ENCODE measurements at regions not wholly inside any gene's neighbourhood (a gene's known extent, or its start where the extent isn't known, plus 50 kb on each side); places are given as distances from the start of the nearest gene placed in this dataset.

DNA sequence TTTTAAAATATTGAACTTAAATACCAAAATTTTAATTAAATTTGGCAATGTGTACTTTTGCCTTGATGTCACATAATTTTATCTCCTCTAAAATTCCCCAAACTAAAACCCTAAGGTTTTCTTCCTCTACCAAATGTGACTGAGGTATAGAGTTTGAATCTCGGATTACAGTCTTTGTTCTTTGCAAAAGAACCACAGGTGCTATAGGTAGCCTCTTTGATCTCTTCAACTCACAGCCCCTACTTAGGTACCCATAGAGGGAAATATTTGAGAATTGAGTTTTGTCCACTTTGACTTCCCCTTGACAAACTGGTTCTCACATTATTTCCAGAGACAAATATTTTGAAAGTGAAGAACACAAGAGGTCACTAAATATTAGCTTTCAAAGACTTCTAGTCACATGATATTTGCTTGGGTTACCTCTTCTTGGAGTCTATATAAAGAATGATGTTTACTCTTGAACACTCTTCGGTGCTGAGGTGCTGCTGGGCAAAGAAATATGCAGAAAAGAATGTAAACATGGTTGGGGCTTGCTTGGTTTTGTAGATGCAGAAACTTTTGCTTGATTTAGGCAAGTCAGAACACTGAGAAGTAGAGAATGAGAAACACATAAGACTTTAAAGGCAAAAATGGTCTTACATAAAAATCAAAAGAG lies 120.8 kb upstream of the MCTP2 start:
- in situ Hi-C loops (cut with HindIII; ENCODE audit: low pct_unique_long_range_greater_than_20kb, low sequenced_read_pairs) = no loop called here
- no peak for DNase-seq (ENCODE audit: low read depth)

DNA sequence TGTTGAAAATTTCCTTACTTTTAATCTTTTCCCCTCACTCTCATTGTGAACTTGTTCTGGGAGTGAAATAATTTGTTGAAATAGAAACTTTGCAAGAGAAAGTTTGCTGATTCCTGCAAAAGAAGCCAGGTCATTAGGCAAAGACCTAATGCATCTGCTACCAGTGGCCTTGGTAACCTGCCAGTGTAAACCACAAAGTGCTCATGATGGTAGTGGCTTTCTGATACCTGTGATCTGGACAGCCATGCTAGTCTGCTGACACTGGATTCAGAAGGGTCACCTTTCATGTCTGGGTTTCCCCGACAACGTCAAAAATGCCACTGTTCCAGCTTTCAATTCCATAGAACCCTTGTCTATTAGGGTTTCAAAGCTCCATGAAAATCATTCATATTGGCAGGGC lies 123.7 kb upstream of the MCTP2 start:
- in situ Hi-C loops (cut with HindIII; ENCODE audit: low pct_unique_long_range_greater_than_20kb, low sequenced_read_pairs) = no loop called here
- DNase-seq (ENCODE audit: low read depth) = no peak

DNA sequence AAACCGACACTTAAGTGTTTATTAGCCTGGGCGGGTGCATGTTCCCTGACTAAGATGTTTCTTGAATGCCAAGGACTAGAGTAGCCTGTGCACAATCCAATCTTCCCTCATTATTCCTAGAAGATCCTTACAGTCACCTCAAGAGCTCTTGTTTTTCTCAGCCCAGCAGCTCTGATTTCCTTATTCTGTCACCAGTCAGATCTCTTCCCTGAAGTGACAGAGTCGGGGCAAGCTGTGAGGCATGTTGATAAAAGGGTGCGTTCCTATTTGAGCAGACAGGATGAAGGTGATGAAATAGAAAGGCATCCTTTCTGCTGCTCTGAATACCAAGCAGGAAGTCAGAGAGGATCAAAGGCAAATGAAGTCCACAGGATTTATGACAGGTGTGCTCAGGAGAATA lies 125.6 kb upstream of the MCTP2 start:
- DNase-seq (ENCODE audit: low read depth) = no peak

DNA sequence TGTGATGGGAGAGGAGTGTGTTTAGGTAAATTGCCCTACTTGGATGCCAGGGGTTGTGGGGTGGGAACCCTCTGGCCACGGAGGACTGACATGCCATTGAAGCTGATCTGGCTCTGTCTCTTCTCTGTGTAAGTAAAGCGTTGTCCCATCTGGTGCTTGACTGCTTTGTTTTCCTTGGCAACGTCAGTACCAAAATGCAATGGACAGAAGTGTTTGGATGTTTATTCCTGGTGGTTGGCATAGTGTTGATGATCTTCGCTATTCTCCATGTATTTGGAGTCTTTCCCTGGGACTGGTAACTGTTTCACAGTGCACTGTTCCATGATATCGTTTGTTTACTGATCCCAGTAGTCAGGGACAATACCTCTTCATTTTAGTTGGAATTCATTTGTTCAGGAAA lies 130.5 kb upstream of the MCTP2 start:
- in situ Hi-C loops (cut with HindIII; ENCODE audit: low pct_unique_long_range_greater_than_20kb, low sequenced_read_pairs) = no loop called here
- no peak for DNase-seq (ENCODE audit: low read depth)

More for the DNA sequence above, 125.6 kb upstream of the MCTP2 start:
- in situ Hi-C loops (cut with HindIII; ENCODE audit: low pct_unique_long_range_greater_than_20kb, low sequenced_read_pairs) = no loop called here

DNA sequence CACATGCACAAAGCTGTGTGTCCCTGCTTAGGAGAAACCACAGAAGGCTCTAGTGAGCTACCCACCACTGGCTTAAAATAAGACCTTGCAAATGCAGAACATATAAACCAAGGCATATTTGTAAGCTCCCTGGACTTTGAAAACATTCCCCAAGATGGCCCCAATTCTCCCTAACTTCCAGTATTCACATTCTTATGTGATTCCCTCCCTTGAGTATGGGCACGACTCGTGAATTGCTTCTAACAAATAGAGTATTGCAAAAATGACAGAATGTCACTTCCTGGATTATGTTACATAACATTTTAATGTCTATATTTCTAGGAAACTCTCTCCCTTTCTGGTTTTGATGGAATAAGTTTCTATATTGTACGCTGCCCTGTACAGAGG lies 131.8 kb upstream of the MCTP2 start:
- no peak for DNase-seq (ENCODE audit: low read depth)
- in situ Hi-C loops (cut with HindIII; ENCODE audit: low pct_unique_long_range_greater_than_20kb, low sequenced_read_pairs) = no loop called here

DNA sequence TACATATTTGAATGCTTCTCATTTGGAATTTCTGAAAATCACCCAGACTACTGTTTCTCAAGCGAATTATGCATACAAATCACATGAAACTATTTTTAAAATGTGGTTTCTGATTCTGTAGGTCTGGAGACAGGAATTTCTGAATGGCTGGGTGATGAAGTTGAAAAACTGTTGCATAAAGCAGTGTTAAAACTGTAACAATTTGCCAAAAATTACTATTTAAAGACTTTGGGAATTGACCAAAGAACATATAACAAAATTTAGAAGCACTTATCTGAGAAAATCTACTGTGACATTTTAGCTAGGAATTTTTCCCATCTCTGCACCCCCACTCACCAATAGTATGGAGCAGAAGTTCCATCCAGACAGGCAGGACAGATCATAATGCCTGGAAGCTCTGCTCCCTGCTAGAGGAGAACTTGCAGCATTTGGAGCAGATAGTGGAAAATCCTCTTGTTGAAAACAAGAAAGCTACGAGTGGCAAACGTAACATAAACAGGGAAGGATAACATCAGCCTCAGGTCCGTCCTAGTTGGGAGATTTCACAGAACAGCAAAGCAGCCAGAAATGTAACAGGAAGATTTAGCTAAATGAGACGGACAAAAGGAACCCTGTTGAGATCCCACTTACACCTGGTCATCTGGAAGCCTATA lies 132.3 kb upstream of the MCTP2 start:
- in situ Hi-C loops (cut with HindIII; ENCODE audit: low pct_unique_long_range_greater_than_20kb, low sequenced_read_pairs) = no loop called here
- no peak for DNase-seq (ENCODE audit: low read depth)

DNA sequence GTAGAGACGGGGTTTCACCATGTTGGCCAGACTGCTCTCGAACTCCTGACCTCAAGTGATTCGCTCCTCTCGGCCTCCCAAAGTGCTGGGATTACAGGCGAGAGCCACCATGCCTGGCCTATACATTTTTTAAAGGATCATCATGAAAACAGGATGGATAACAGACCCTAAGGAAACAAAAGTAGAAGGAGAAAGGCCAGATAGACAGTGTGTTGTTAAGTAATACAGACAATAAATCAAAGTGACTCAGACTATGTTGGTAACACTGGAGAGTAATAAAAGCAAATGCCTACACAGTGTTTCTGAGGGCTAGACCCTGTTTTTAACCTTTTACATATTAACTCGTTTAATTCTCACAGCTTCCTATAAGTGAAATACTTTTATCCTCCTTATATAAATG lies 133.8 kb upstream of the MCTP2 start:
- no peak for DNase-seq (ENCODE audit: low read depth)
- in situ Hi-C loops (cut with HindIII; ENCODE audit: low pct_unique_long_range_greater_than_20kb, low sequenced_read_pairs) = no loop called here

DNA sequence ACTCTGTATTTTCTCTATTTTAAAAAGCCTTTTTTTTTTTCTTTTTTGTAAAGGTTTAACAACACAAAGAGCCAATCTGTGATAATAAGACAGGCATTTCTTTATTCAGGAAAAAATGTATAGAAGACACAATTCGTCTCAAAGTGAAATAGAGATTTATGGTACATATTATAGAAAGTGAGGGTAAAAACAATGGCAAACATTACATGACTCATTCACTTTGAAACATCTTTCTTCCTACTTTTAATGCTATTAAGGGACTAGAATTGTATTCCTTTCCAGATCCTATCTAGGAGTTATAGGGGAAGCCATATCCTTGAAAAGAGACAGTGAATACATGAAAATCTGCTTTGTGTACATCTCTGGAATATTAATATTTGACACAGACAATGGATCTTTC lies 137.1 kb upstream of the MCTP2 start:
- in situ Hi-C loops (cut with HindIII; ENCODE audit: low pct_unique_long_range_greater_than_20kb, low sequenced_read_pairs) = no loop called here
- DNase-seq (ENCODE audit: low read depth) = no peak

DNA sequence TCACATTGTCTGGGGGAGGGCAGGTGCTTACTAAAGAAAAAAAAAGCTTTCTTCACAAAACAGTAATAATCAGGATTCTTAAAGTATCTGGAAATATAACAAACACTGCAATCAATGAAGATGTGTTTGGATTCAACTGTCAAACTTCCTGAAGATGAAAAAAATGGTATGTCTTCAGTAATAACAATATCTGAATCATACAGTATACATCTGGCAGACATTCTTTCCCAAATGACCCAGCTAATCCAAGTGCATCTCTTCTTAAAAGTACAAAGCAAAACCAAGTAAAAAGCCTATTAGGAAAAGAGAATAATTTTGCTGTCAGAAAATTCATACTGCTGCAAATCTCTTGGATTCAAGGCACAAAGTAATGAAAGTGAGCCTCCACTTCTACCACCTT lies 145.0 kb upstream of the MCTP2 start:
- in situ Hi-C loops (cut with HindIII; ENCODE audit: low pct_unique_long_range_greater_than_20kb, low sequenced_read_pairs) = no loop called here
- DNase-seq (ENCODE audit: low read depth) = no peak

DNA sequence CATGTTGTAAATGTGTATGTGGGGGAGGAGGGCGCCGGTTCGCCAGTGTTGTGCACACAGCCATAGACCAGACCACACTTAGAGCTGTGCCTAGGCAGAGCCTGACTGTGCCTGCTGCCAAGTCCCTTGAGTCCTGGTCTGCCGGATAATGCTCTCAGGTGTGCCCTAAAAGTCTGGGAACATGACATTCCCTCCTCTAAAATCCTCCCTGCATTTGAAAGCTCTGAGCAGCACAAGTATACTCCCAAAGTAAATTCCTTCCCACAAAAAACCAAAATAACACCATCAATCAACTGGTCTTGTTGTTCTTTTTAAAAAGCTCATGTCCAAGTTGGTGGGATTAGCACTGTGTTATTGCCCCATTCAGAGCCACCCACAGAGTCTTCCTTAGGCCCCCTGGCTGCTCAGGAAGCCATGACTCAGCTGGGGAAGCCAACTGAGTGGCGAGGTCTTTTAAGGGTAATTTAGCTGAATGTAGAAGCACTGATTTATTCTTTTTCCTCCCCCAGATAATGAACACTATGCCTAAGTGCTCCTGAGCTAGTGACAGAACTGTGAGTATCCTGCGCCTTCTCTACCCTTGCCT lies 147.8 kb upstream of the MCTP2 start:
- no peak for DNase-seq (ENCODE audit: low read depth)
- in situ Hi-C loops (cut with HindIII; ENCODE audit: low pct_unique_long_range_greater_than_20kb, low sequenced_read_pairs) = no loop called here

DNA sequence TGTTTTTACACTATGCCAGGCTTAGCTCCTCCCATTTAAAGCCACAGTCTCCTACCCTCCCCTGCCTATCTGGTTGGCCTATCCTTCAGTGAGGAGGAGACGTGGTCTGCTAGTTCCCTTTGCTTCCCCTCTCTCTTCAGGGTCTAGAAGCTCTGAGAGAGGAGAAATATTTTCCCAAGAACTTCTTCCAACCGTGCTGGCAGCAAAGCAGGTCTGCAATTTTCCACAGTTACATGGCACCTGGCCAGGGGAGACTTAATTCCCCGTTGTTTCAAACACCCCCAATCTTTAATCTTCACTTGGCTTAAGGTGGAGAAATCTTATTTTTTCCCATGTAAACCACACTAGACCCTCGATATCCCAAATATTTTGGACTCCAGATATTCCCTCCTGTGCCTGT lies 149.5 kb upstream of the MCTP2 start:
- DNase-seq (ENCODE audit: low read depth) = no peak
- in situ Hi-C loops (cut with HindIII; ENCODE audit: low pct_unique_long_range_greater_than_20kb, low sequenced_read_pairs) = no loop called here

DNA sequence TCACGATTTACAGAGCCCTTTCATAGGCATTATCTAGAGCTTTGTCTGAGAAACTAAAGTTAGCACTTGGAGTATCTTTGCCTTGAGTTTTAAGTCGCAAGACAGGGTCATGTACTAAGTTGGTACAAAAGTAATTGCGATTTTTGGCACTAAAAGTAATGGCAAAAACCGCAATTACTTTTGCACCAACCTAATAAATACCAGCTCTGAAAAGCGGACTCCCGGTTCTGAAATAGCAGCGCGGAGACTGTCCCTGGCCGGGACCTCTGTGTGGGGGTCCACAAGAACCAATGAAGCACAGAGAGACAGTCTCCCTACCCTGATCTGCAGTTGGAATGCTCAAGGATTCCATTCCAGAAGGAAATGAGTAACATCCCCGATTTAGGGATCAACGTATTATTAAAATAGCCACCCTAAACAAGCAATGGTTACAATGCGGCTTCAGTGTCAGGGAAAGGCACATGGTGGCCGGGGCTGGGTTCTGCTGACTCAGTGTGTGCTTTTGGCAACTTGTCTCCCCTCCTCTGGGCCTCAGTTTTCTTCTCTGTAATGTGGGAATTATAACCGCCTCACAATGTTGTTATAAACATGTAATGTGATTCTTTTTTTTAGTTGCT lies 150.3 kb upstream of the MCTP2 start:
- no peak for DNase-seq (ENCODE audit: low read depth)
- in situ Hi-C loops (cut with HindIII; ENCODE audit: low pct_unique_long_range_greater_than_20kb, low sequenced_read_pairs) = no loop called here

DNA sequence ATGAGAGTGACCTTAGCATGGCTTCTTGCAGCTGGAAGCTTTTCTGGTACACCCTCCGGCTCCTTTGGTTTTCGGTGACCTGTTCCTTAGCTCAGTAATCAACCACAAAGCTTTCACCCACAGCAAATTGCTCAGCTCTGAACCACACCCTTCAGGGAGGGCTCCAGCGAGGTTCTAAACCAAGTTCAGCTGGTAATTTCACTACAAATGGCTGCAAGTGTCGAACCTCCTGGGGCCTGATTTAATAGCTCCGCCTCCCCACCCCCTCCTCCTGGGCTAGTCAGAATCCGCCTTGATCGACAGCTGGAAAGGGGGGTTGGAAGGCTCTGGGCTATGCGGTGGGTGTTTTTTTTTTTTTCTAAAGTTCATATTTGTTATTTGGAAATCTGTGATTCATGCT lies 150.9 kb upstream of the MCTP2 start:
- no peak for DNase-seq (ENCODE audit: low read depth)
- in situ Hi-C loops (cut with HindIII; ENCODE audit: low pct_unique_long_range_greater_than_20kb, low sequenced_read_pairs) = no loop called here

DNA sequence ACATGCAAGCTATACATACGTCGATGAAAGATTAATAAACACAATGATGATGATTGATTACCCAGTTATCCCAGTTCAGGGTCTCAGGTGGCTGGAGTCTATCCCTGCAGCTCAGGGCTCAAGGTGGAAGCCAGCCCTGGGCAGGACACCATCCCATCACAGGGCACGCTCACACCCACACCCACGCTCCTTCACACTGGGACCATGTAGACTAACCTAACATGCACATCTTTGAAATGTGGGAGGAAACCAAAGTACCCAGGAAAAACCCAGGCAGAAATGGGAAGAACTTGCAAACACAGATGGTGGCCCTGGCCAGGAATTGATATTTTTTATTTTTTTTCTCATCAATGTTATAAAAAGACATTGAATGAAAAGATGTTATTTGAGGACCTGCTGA lies 151.4 kb upstream of the MCTP2 start:
- in situ Hi-C loops (cut with HindIII; ENCODE audit: low pct_unique_long_range_greater_than_20kb, low sequenced_read_pairs) = no loop called here
- DNase-seq (ENCODE audit: low read depth) = no peak

DNA sequence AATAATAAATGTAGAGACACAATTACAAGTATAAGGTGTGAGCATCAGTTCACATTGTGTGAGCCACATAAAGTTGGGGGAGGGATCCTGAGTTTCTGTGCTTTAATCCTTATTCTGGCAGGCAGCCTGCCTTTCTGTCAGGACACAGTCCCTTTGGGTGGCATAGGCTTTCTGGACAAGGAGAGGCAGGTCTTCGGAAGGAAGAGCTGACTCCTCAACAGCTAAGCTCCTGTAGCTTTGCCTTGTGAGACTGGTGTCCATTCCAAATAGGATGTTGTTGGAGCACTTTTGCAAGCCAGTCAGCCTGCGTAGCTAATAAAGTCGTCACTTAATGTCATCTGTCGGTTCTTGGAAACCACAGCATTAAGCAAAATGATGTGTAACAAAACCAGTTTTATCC lies 151.9 kb upstream of the MCTP2 start:
- in situ Hi-C loops (cut with HindIII; ENCODE audit: low pct_unique_long_range_greater_than_20kb, low sequenced_read_pairs) = no loop called here

DNA sequence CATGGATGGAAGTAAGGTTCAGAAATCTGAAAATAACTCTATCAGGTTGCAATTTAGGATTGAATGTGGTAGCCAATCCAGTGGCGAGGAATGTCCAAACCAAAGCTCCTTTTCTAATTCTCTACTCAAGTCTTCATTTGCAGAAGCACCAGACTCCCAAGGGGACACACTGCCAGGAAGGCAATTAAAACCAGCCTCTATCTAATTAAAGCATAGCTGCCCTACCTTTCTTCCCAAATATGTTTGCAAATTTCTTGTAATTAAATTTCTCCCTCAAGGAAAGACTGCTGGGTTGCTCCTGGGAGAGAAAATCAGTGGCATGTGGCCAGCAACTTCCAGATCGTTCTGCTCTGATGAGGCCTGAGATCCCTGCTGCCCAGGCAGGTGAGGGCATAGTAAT lies 153.4 kb upstream of the MCTP2 start:
- in situ Hi-C loops (cut with HindIII; ENCODE audit: low pct_unique_long_range_greater_than_20kb, low sequenced_read_pairs) = no loop called here

More for the DNA sequence above, 151.9 kb upstream of the MCTP2 start:
- no peak for DNase-seq (ENCODE audit: low read depth)

DNA sequence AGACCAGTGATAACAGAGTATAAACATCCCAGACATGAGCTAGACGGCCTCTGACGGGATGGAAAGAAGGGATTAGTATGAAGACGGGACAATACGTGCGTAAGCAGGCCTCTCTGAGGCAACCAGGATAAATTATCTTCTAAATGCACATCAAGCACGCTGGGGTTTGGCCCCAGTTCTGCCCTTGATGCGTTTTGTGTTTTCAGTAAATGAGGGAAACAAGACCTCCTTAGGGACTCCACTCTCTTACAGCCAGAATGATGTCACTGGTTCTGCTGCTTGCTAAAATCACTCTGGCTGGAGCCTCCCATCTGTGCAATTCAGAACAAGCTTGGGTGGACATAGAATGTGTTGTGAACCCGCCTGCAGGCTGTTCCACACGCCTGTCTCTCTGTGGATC lies 156.0 kb upstream of the MCTP2 start:
- DNase-seq (ENCODE audit: low read depth) = no peak
- in situ Hi-C loops (cut with HindIII; ENCODE audit: low pct_unique_long_range_greater_than_20kb, low sequenced_read_pairs) = no loop called here

More for the DNA sequence above, 153.4 kb upstream of the MCTP2 start:
- DNase-seq (ENCODE audit: low read depth) = no peak

DNA sequence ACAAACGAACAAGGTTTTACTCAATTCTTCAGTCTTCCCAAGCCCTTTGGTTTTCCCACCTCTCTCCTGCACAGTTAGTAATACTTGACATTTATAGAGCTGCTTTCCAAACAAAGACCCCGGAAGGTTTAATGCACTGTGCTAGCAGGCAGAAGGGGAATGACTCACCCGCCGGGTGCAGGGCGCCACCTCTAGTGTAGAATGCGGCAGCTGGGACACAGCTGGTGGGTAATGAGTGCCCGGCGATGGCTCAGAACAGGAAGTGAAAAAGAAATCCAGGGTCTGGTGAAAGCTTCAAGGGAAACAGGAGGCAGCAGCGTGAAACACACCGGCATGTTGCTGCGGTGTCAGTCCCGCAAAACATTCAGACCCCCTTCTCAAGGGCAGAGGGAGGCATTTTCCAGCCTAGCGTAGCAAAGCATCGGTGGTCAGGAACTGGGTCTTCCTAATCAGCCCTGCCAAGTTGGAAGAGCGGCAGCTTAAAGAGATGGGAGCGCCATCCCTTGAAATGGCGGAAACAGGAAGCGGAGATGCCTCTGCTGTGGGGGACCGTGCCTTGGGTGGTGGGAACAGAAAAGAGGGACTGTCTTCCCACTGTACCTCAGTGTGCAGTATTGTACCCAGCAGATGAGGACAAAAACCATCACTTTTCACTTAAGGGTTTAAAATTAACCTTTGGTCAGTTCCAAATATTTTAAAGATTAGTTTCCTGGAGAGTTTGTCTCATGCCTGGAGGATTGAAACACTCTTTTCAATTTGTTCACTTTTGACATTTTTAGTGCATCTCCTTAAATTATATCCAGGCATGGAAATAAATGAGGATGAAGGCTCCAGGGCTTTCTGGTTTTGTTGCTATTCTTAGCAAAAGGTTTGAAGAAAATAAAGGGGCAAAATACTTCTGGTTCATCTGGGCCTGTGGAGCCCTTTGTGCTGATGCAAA lies 160.7 kb upstream of the MCTP2 start:
- peak; percentile 34 for DNase-seq (ENCODE audit: low read depth)
- in situ Hi-C loops (cut with HindIII; ENCODE audit: low pct_unique_long_range_greater_than_20kb, low sequenced_read_pairs) = no loop called here

DNA sequence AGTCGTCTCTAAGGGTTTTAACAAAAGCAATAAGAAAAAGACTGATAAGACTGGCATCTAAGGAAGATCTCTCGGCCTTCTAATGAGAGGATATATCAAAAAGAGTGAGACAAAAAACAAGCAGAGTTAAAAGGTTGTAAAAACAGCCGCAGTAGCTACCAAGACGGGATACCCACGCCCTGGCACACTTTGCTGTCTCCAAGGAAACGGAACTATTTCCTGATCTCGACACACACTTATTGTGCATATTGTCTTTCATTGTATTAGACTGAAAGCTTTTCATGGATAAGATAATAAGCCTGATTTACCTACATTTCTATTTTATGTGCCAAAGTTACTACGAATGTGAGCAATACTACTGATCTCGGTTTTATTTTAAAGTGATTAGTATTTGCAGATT lies 161.5 kb upstream of the MCTP2 start:
- in situ Hi-C loops (cut with HindIII; ENCODE audit: low pct_unique_long_range_greater_than_20kb, low sequenced_read_pairs) = no loop called here
- no peak for DNase-seq (ENCODE audit: low read depth)

Measured in Caki2 (cell line).